ENCODE measurements at regions not wholly inside any gene's neighbourhood (a gene's known extent, or its start where the extent isn't known, plus 50 kb on each side); places are given as distances from the start of the nearest gene placed in this dataset.

GRCh38 chr16:73193464-73193863, 145.5 kb upstream of the ZFHX3 start:
- Histone ChIP-seq H3K23ac (ENCODE audit: insufficient read length) (no peak overlapping the region), H2BK5ac (ENCODE audit: low read depth, low read length) (no peak overlapping the region), H2BK12ac (ENCODE audit: low read depth, low read length) (no peak overlapping the region), H3K14ac (ENCODE audit: insufficient read length) (no peak overlapping the region), H2BK120ac (replicated peaks; ENCODE audit: low read depth, low read length) (no peak overlapping the region), H3K23me2 (ENCODE audit: low read depth, low read length) (no peaks in the 10 kb centered on the region), H3K4me1 (replicated peaks in 1 of 4; ENCODE audit: control insufficient read depth in 3 of 4, insufficient read depth in 4 of 4, low read length in 3 of 4) (no peaks in the 10 kb centered on the region; a peak in 1 of 7 replicates), H3K56ac (replicated peaks; ENCODE audit: insufficient read length, low read depth, low read length) (no peak overlapping the region), H3K36me3 (ENCODE audit: control insufficient read depth in 2 of 4, insufficient read depth in 4 of 4, low read length in 3 of 4) (no peaks in the 10 kb centered on the region), H3K27ac (ENCODE audit: low read depth, low read length) (no peak overlapping the region), H3K4me3 (ENCODE audit: extremely low read depth in 1 of 4, insufficient read depth in 2 of 4, low read depth in 3 of 4, low read length in 4 of 4) (no peak overlapping the region), H3K4ac (replicated peaks; ENCODE audit: insufficient read length, low read depth, low read length) (no peak overlapping the region), H2BK15ac (ENCODE audit: low read length) (no peak overlapping the region), H4K5ac (ENCODE audit: insufficient read length, low read depth, low read length) (no peak overlapping the region), H3K9ac (replicated peaks in 1 of 4; ENCODE audit: extremely low read depth in 1 of 4, low read depth in 3 of 4, low read length in 3 of 4) (no peak overlapping the region), H2AFZ (ENCODE audit: low read length) (no peak overlapping the region), H4K91ac (replicated peaks; ENCODE audit: insufficient read length, low read length) (no peak overlapping the region), H3K27me3 (replicated peaks in 1 of 4; ENCODE audit: control insufficient read depth in 3 of 4, extremely low read depth in 1 of 4, insufficient read depth in 3 of 4, low read length in 3 of 4) (peaks cover 0 to 6% (median 0%) of the 10 kb centered on the region in 4 experiments; a peak in 2 of 7 replicates), H4K20me1 (replicated peaks in 1 of 2; ENCODE audit: control insufficient read depth in 1 of 2, insufficient read depth in 2 of 2, low read length in 2 of 2) (no peaks in the 10 kb centered on the region), H4K8ac (ENCODE audit: extremely low read depth, insufficient read depth, low read length) (no peak overlapping the region), H3K79me1 (ENCODE audit: low read depth, low read length) (no peaks in the 10 kb centered on the region), H3K4me2 (ENCODE audit: insufficient read depth in 1 of 2, low read depth in 2 of 2, low read length in 2 of 2) (no peak overlapping the region), H3K9me3 (ENCODE audit: insufficient read depth in 2 of 2, low read depth in 1 of 2, low read length in 1 of 2) (no peaks in the 10 kb centered on the region), H3K18ac (ENCODE audit: extremely low read depth, low read length) (no peak overlapping the region), H2BK20ac (ENCODE audit: low read length) (no peak overlapping the region), H2AK5ac (ENCODE audit: low read depth, low read length) (no peak overlapping the region), H3K79me2 (ENCODE audit: control insufficient read depth in 1 of 2, insufficient read depth in 2 of 2, low read length in 2 of 2) (no peaks in the 10 kb centered on the region)
- ChIA-PET POLR2A (ENCODE audit: partially characterized antibody) (no interaction called here), CTCF (ENCODE audit: partially characterized antibody) (interaction anchor here (1.4 to 1.8 kb wide), 2 partner anchors 16 to 367 kb away, joined by 3 read pairs; no protein-coding TSS in a partner anchor)
- FAIRE-seq (no peak), DNase-seq (ENCODE audit: low read depth in 1 of 2, low spot score in 2 of 2) (no peak)
- 82% methylated on average over 1 of the region's 1 CpG; no CpG with 5 or more reads in 1 of the 2 experiments for WGBS, 2 experiments (ENCODE audit: extremely low coverage in 1 of 2, insufficient coverage in 1 of 2, insufficient read length in 1 of 2, insufficient replicate concordance in 2 of 2, low coverage in 1 of 2, low lambda C conversion rate in 2 of 2, missing lambda C conversion rate in 1 of 2)
- TF ChIP-seq TBP (IDR thresholded peaks at IDR 0.05; ENCODE audit: low read depth, low read length) (no peak), SUZ12 (IDR thresholded peaks at IDR 0.05; ENCODE audit: low read length) (no peak), TAF7 (optimal IDR thresholded peaks at IDR 0.05; ENCODE audit: borderline replicate concordance, low read depth, low read length) (no peak), NANOG (IDR thresholded peaks at IDR 0.05; ENCODE audit: insufficient read depth, low read depth, low read length, poor library complexity, severe bottlenecking) (no peak), RNF2 (IDR thresholded peaks at IDR 0.05; ENCODE audit: borderline replicate concordance, low read depth, low read length, missing control alignments, poor library complexity, severe bottlenecking) (no peak), ATF3 (IDR thresholded peaks at IDR 0.05; ENCODE audit: insufficient read depth, low read depth, low read length) (no peak), MAX (IDR thresholded peaks at IDR 0.05) (no peak)

Measured in H1 (cell line).